ENCODE measurements at regions not wholly inside any gene's neighbourhood (a gene's known extent, or its start where the extent isn't known, plus 50 kb on each side); places are given as distances from the start of the nearest gene placed in this dataset.

- TF ChIP-seq, protein P1, sequence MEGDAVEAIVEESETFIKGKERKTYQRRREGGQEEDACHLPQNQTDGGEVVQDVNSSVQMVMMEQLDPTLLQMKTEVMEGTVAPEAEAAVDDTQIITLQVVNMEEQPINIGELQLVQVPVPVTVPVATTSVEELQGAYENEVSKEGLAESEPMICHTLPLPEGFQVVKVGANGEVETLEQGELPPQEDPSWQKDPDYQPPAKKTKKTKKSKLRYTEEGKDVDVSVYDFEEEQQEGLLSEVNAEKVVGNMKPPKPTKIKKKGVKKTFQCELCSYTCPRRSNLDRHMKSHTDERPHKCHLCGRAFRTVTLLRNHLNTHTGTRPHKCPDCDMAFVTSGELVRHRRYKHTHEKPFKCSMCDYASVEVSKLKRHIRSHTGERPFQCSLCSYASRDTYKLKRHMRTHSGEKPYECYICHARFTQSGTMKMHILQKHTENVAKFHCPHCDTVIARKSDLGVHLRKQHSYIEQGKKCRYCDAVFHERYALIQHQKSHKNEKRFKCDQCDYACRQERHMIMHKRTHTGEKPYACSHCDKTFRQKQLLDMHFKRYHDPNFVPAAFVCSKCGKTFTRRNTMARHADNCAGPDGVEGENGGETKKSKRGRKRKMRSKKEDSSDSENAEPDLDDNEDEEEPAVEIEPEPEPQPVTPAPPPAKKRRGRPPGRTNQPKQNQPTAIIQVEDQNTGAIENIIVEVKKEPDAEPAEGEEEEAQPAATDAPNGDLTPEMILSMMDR (IDR thresholded peaks at IDR 0.05): no peak
- TF ChIP-seq POLR2A (IDR thresholded peaks at IDR 0.05): no peak
Observed at GRCh38 chr3:27581852-27582251, 97.7 kb upstream of the SLC4A7 start.

Measured in body of pancreas (tissue), 4 donors.